Smooth muscle cell (in vitro differentiated cells): ENCODE measurements at regions not wholly inside any gene's neighbourhood (a gene's known extent, or its start where the extent isn't known, plus 50 kb on each side); places are given as distances from the start of the nearest gene placed in this dataset.

Experiments
- DNase-seq: peaks from one replicate; lab custom pipeline; 2025; ENCODE audit not compliant: unreplicated experiment; lab: John Stamatoyannopoulos, UW
- H2AFZ ChIP-seq: fragments of 200-600 bp; sonication (generic); 2 replicates; pipeline ENCODE4 v1.6.0; 2016; ENCODE audit warnings: antibody characterized with exemption, low read depth, mild to moderate bottlenecking
- H3F3A ChIP-seq: fragments of 200-600 bp; sonication (generic); 2 replicates; pipeline ENCODE4 v1.6.0; 2017; ENCODE audit warnings: antibody characterized with exemption, low read depth
- H3K27ac ChIP-seq: fragments of 200-600 bp; sonication (generic); 2 replicates; pipeline ENCODE4 v1.5.1; 2016; ENCODE audit warnings: low read depth, mild to moderate bottlenecking
- H3K27me3 ChIP-seq: fragments of 200-600 bp; sonication (generic); 2 replicates; pipeline ENCODE4 v1.6.1; 2016; ENCODE audit warnings: low read depth, mild to moderate bottlenecking
- H3K36me3 ChIP-seq: fragments of 200-600 bp; sonication (generic); 2 replicates; pipeline ENCODE4 v1.5.1; 2016; ENCODE audit warnings: low read depth
- H3K4me1 ChIP-seq: fragments of 200-600 bp; sonication (generic); 2 replicates; pipeline ENCODE4 v1.5.1; 2016; ENCODE audit warnings: low read depth
- H3K4me2 ChIP-seq: fragments of 200-600 bp; sonication (generic); 2 replicates; pipeline ENCODE4 v1.6.0; 2016; ENCODE audit warnings: mild to moderate bottlenecking
- H3K4me3 ChIP-seq: fragments of 200-600 bp; sonication (generic); 2 replicates; pipeline ENCODE4 v1.5.1; 2016; ENCODE audit warnings: mild to moderate bottlenecking
- H3K79me2 ChIP-seq: fragments of 200-600 bp; sonication (generic); 2 replicates; pipeline ENCODE4 v1.6.0; 2016; ENCODE audit warnings: low read depth, mild to moderate bottlenecking
- H3K9ac ChIP-seq: fragments of 200-600 bp; sonication (generic); 2 replicates; pipeline ENCODE4 v1.6.0; 2016; ENCODE audit warnings: low read depth
- H3K9me3 ChIP-seq: fragments of 200-600 bp; sonication (generic); replicated peaks from 2 replicates; pipeline ENCODE4 v1.5.1; 2016; ENCODE audit warnings: low read depth
- H4K20me1 ChIP-seq: fragments of 200-600 bp; sonication (generic); 2 replicates; pipeline ENCODE4 v1.6.0; 2016; ENCODE audit warnings: low read depth
- WGBS: methylation state at CpG from one replicate; pipeline ENCODE4 v1.1.7; 2016; ENCODE audit warnings: low lambda C conversion rate; 5-methylcytosine and 5-hydroxymethylcytosine counted together
- TF ChIP-seq, protein P1 (sequence below): fragments of 200-600 bp; sonication (generic); IDR thresholded peaks from 2 replicates; pipeline ENCODE4 v1.5.1; 2017; ENCODE audit warnings: borderline replicate concordance, mild to moderate bottlenecking, antibody characterized with exemption; ENCODE audit not compliant: insufficient read depth, poor library complexity, severe bottlenecking

GRCh38 chr3:177924261-177924660, 612.0 kb upstream of the KCNMB2 start:
- H3K9me3 ChIP-seq, result no peaks in the 10 kb centered on the region
- H3K4me3 ChIP-seq, result no peak overlapping the region
- H3K36me3 ChIP-seq, result no peaks in the 10 kb centered on the region
- no peak overlapping the region for H2AFZ ChIP-seq
- no peaks in the 10 kb centered on the region for H3K4me1 ChIP-seq
- no peaks in the 10 kb centered on the region for H4K20me1 ChIP-seq
- H3K27me3 ChIP-seq, result no peaks in the 10 kb centered on the region
- no peak overlapping the region for H3K27ac ChIP-seq
- H3K79me2 ChIP-seq, result no peaks in the 10 kb centered on the region
- no peak overlapping the region for H3K9ac ChIP-seq
- 98% methylated on average over 2 of the region's 2 CpGs for WGBS
- TF ChIP-seq, protein P1, sequence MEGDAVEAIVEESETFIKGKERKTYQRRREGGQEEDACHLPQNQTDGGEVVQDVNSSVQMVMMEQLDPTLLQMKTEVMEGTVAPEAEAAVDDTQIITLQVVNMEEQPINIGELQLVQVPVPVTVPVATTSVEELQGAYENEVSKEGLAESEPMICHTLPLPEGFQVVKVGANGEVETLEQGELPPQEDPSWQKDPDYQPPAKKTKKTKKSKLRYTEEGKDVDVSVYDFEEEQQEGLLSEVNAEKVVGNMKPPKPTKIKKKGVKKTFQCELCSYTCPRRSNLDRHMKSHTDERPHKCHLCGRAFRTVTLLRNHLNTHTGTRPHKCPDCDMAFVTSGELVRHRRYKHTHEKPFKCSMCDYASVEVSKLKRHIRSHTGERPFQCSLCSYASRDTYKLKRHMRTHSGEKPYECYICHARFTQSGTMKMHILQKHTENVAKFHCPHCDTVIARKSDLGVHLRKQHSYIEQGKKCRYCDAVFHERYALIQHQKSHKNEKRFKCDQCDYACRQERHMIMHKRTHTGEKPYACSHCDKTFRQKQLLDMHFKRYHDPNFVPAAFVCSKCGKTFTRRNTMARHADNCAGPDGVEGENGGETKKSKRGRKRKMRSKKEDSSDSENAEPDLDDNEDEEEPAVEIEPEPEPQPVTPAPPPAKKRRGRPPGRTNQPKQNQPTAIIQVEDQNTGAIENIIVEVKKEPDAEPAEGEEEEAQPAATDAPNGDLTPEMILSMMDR, result no peak
- no peak for DNase-seq
- no peaks in the 10 kb centered on the region for H3F3A ChIP-seq
- H3K4me2 ChIP-seq, result no peak overlapping the region

DNA sequence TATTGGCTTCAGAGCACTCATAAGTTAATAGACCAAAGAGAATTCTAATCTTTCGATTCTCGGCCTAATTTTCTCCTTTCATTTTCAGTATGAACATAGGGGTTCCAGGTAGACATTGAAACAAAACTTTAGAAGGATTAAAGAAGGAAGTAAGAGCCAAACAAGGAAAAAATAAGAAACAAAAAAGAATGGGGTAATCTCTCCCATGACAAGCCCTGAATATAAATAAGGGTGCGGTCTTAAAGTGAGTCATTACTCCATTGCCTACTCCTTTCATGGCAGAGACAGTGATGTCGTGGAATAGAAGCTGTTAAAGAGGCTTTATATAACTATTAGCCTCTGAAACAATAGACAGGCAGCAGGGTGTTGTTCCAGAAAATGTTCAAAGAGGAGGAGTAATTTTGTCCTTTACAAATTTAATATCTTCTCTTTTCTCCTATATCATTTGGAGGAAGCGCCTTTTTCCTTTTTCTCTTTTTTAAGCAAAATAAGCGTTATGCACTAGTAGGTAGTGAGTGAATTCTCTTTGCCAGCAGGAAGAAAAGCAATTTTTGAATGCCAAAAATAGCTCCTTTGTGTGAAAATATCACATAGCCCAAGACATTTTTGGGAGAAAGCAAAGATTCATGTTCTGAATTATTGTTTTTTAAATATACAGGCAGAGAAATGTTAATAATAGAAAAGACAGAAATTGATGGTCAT, 607.9 kb upstream of the KCNMB2 start:
- Histone ChIP-seq H3K9ac (peak overlapping the region; percentile 15), H3K4me3 (no peak overlapping the region), H4K20me1 (no peaks in the 10 kb centered on the region), H3K27me3 (no peaks in the 10 kb centered on the region), H3K36me3 (no peaks in the 10 kb centered on the region), H3K9me3 (no peaks in the 10 kb centered on the region), H3K27ac (peak overlapping the region; percentile 70), H2AFZ (no peak overlapping the region), H3K4me2 (no peak overlapping the region), H3F3A (no peaks in the 10 kb centered on the region), H3K79me2 (no peaks in the 10 kb centered on the region), H3K4me1 (peaks cover 1% of the 10 kb centered on the region)
- TF ChIP-seq, protein P1, result no peak
- no peak for DNase-seq
- 85% methylated on average over 6 of the region's 6 CpGs for WGBS

GRCh38 chr3:177929310-177929709, 606.9 kb upstream of the KCNMB2 start:
- Histone ChIP-seq H3K9ac (no peak overlapping the region), H3K4me1 (peaks cover 4% of the 10 kb centered on the region), H4K20me1 (no peaks in the 10 kb centered on the region), H3K27ac (peak overlapping the region; percentile 70), H3F3A (no peaks in the 10 kb centered on the region), H3K9me3 (no peaks in the 10 kb centered on the region), H3K27me3 (no peaks in the 10 kb centered on the region), H3K79me2 (no peaks in the 10 kb centered on the region), H2AFZ (no peak overlapping the region), H3K4me2 (no peak overlapping the region), H3K4me3 (no peak overlapping the region), H3K36me3 (no peaks in the 10 kb centered on the region)
- DNase-seq, result no peak
- TF ChIP-seq, protein P1, result no peak
- 81% methylated on average over 2 of the region's 2 CpGs for WGBS

DNA sequence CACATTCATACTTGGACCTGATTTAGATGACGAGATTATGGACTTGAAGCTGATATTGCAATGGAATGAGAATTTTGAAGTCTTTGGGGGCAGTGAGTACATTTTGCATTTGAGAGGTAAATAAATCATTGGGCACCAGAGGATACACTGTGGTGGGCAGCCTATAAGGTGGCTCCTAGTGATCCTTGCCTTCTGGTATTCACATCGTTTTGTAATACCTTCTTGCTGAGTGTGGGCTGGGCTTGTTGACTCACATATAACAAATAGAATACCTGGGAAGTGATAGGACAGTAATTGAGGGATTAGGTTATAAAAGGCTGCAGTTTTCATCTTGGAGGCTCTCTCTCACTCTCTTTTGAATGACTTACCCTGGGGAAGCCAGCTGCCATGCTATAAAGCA, 605.5 kb upstream of the KCNMB2 start:
- H3K27me3 ChIP-seq, result no peaks in the 10 kb centered on the region
- H3K36me3 ChIP-seq, result no peaks in the 10 kb centered on the region
- H3K4me1 ChIP-seq, result peaks cover 4% of the 10 kb centered on the region
- no peak overlapping the region for H3K4me3 ChIP-seq
- H4K20me1 ChIP-seq, result no peaks in the 10 kb centered on the region
- TF ChIP-seq, protein P1, result no peak
- 93% methylated on average over 2 of the region's 2 CpGs for WGBS
- H3K27ac ChIP-seq, result peak overlapping the region; percentile 70
- no peak overlapping the region for H3K9ac ChIP-seq
- no peaks in the 10 kb centered on the region for H3F3A ChIP-seq
- no peaks in the 10 kb centered on the region for H3K79me2 ChIP-seq
- H2AFZ ChIP-seq, result no peak overlapping the region
- DNase-seq, result no peak
- H3K4me2 ChIP-seq, result no peak overlapping the region
- no peaks in the 10 kb centered on the region for H3K9me3 ChIP-seq
